GM12878 (cell line): ENCODE measurements at regions not wholly inside any gene's neighbourhood (a gene's known extent, or its start where the extent isn't known, plus 50 kb on each side); places are given as distances from the start of the nearest gene placed in this dataset.

ENCODE experiments used
- ATAC-seq: fragments of 200-7000 bp; cut with Tn5 transposase; 3 replicates; pipeline ENCODE4 v1.9.1; 2020; ENCODE audit warnings: mild to moderate bottlenecking, moderate library complexity
- BruUV-seq: library from RNA; stranded (reverse); fragments of 400-500 nt; replicated peaks from 2 replicates; lab custom pipeline; 2021; lab: Mats Ljungman, UMichigan
- CTCF ChIA-PET: fragments of 300-600 bp; sonication (Branson Sonifier 250); formaldehyde crosslinking; extraction: SDS; loops from one replicate; lab custom pipeline; 2021; ENCODE audit warnings: inconsistent platforms; lab: Yijun Ruan, JAX
- POLR2A ChIA-PET: fragments of 350-600 bp; formaldehyde crosslinking; extraction: SDS; loops from one replicate; lab custom pipeline; 2021; ENCODE audit warnings: inconsistent platforms; lab: Charles Lee
- RAD21 ChIA-PET: fragments of 300-600 bp; sonication (Branson Sonifier 250); formaldehyde crosslinking; loops from one replicate; lab custom pipeline; 2023; ENCODE audit warnings: antibody characterized with exemption; ENCODE audit not compliant: unreplicated experiment; lab: Charles Lee
- SMC1A ChIA-PET: fragments of 300-600 bp; sonication (Branson Sonifier 250); formaldehyde crosslinking; loops from one replicate; lab custom pipeline; 2023; ENCODE audit not compliant: unreplicated experiment, uncharacterized antibody; lab: Charles Lee
- DNase-seq: peaks from one replicate; pipeline ENCODE4 v3.0.0-alpha.2; 2011; ENCODE audit warnings: low read depth, low spot score
- FAIRE-seq: peaks from 3 replicates; lab custom pipeline; 2011; peaks lifted over from hg19 to GRCh38; lab: Jason Lieb, UNC
- H2AFZ ChIP-seq: 2 replicates; pipeline ENCODE4 v1.6.0; 2011; ENCODE audit warnings: low read depth, low read length, control low read depth; ENCODE audit not compliant: control insufficient read depth
- H3K27ac ChIP-seq: 2 replicates; pipeline ENCODE4 v1.5.1; 2011; ENCODE audit warnings: control low read depth; ENCODE audit not compliant: control insufficient read depth, insufficient read depth
- H3K27me3 ChIP-seq, 2 experiments: replicated peaks in 1 of 2; 2 replicates each; pipeline versions ENCODE4 v1.6.0 to v1.6.1; 2011; ENCODE audit warnings: low read length in 1 of 2; ENCODE audit not compliant: control insufficient read depth in 2 of 2, insufficient read depth in 2 of 2
- H3K36me3 ChIP-seq, 2 experiments: 2 replicates each; pipeline ENCODE4 v1.5.1; 2011; ENCODE audit warnings: low read length in 1 of 2; ENCODE audit not compliant: control insufficient read depth in 2 of 2, insufficient read depth in 2 of 2
- H3K4me1 ChIP-seq: 2 replicates; pipeline ENCODE4 v1.6.1; 2011; ENCODE audit warnings: mild to moderate bottlenecking, low read length, moderate library complexity, mixed read lengths; ENCODE audit not compliant: control insufficient read depth, insufficient read depth
- H3K4me2 ChIP-seq: 2 replicates; pipeline ENCODE4 v1.6.0; 2011; ENCODE audit warnings: control low read depth; ENCODE audit not compliant: control insufficient read depth, insufficient read depth
- H3K4me3 ChIP-seq: fragments of 200-600 bp; sonication (generic); 2 replicates; pipeline ENCODE4 v1.5.1; 2016
- H3K79me2 ChIP-seq: 2 replicates; pipeline ENCODE4 v1.6.0; 2011; ENCODE audit warnings: low read length; ENCODE audit not compliant: control insufficient read depth, insufficient read depth
- H3K9ac ChIP-seq: 2 replicates; pipeline ENCODE4 v1.8.0; 2011; ENCODE audit warnings: low read length, control low read depth, mixed read lengths; ENCODE audit not compliant: control insufficient read depth, insufficient read depth
- H3K9me3 ChIP-seq: replicated peaks from 3 replicates; pipeline ENCODE4 v1.5.1; 2011; ENCODE audit warnings: mild to moderate bottlenecking, low read length; ENCODE audit not compliant: control insufficient read depth, insufficient read depth
- H4K20me1 ChIP-seq: 2 replicates; pipeline ENCODE4 v1.6.0; 2011; ENCODE audit not compliant: control insufficient read depth, insufficient read depth
- CBX3 ChIP-seq: fragments of 200-600 bp; sonication (generic); IDR thresholded peaks from 2 replicates; pipeline ENCODE4 v1.6.1; 2016; ENCODE audit warnings: low read depth, borderline replicate concordance
- CHD4 ChIP-seq: fragments of 200-600 bp; sonication (generic); IDR thresholded peaks from 2 replicates; pipeline ENCODE4 v1.6.1; 2016; ENCODE audit warnings: mild to moderate bottlenecking
- HDGF ChIP-seq: fragments of 450-650 bp; IDR thresholded peaks from 2 replicates; pipeline ENCODE4 v1.6.1; 2016; ENCODE audit warnings: antibody characterized with exemption
- POLR2AphosphoS2 ChIP-seq: IDR thresholded peaks from 2 replicates; pipeline ENCODE4 v1.6.1; 2011; ENCODE audit warnings: low read depth, mild to moderate bottlenecking, low read length, improper control_type of control experiment, moderate library complexity
- ZNF24 ChIP-seq: fragments of 450-650 bp; IDR thresholded peaks from 2 replicates; pipeline ENCODE4 v1.6.1; 2017; ENCODE audit warnings: antibody characterized with exemption, mild to moderate bottlenecking
- WGBS: methylation state at CpG from one replicate; pipeline ENCODE4 v1.1.6; 2016; ENCODE audit warnings: low lambda C conversion rate; ENCODE audit not compliant: insufficient replicate concordance, insufficient coverage; ENCODE audit errors: missing lambda C conversion rate; 5-methylcytosine and 5-hydroxymethylcytosine counted together
- in situ Hi-C: fragments of 300-500 bp; cut with MboI; formaldehyde crosslinking; loops from 9 replicates; pipeline ENCODE4 v1.14.3; 2018; ENCODE audit warnings: mixed read lengths
- intact Hi-C: fragments of 100-400 bp; cut with micrococcal nuclease; formaldehyde crosslinking; loops from one replicate; pipeline ENCODE4 v1.14.2; 2022; ENCODE audit not compliant: unreplicated experiment
- TF ChIP-seq, protein P1 (sequence below): fragments of 450-650 bp; IDR thresholded peaks from 2 replicates; pipeline ENCODE4 v1.6.1; 2018; ENCODE audit warnings: borderline replicate concordance, mild to moderate bottlenecking; ENCODE audit not compliant: partially characterized antibody
- TF ChIP-seq, protein P2 (sequence below): fragments of 450-650 bp; IDR thresholded peaks from 2 replicates; pipeline ENCODE4 v1.6.1; 2016; ENCODE audit warnings: mild to moderate bottlenecking
- TF ChIP-seq, protein P3 (sequence below): IDR thresholded peaks from 2 replicates; pipeline ENCODE4 v1.6.1; 2012; ENCODE audit warnings: low read depth, low read length, improper control_type of control experiment

DNA sequence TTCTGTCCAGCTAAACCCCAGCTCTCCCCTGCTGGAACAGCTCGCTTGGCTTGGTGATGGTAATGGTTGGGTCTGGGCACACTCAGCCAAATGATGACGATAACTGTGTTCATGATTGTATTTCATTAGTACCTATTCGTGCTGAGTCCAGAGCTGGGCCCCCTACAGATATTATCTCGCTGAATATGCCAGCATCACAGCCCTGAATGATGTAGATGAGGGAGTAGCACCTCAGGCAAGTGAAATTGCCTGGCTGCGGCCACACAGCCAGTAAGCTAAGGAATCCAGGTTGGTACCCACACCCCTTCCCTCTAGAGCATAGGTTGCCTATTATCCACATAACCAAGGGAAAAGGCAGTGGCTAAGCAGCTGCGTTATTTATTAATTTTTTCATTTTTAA, 163.5 kb downstream of the KTN1 start:
- ChIA-PET RAD21 (no interaction called here), CTCF (interaction anchor here (1.2 kb wide), 1 partner anchor 12 kb away, joined by 3 read pairs; no protein-coding TSS in a partner anchor)
- no peak for FAIRE-seq

More for the DNA sequence above, 163.5 kb downstream of the KTN1 start:
- intact Hi-C loops: no loop called here
- TF ChIP-seq POLR2AphosphoS2 (no peak), CBX3 (no peak), CHD4 (no peak), HDGF (no peak), ZNF24 (no peak)
- TF ChIP-seq, protein P1, sequence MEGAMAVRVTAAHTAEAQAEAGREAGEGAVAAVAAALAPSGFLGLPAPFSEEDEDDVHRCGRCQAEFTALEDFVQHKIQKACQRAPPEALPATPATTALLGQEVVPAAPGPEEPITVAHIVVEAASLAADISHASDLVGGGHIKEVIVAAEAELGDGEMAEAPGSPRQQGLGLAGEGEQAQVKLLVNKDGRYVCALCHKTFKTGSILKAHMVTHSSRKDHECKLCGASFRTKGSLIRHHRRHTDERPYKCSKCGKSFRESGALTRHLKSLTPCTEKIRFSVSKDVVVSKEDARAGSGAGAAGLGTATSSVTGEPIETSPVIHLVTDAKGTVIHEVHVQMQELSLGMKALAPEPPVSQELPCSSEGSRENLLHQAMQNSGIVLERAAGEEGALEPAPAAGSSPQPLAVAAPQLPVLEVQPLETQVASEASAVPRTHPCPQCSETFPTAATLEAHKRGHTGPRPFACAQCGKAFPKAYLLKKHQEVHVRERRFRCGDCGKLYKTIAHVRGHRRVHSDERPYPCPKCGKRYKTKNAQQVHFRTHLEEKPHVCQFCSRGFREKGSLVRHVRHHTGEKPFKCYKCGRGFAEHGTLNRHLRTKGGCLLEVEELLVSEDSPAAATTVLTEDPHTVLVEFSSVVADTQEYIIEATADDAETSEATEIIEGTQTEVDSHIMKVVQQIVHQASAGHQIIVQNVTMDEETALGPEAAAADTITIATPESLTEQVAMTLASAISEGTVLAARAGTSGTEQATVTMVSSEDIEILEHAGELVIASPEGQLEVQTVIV: no peak
- TF ChIP-seq, protein P2, sequence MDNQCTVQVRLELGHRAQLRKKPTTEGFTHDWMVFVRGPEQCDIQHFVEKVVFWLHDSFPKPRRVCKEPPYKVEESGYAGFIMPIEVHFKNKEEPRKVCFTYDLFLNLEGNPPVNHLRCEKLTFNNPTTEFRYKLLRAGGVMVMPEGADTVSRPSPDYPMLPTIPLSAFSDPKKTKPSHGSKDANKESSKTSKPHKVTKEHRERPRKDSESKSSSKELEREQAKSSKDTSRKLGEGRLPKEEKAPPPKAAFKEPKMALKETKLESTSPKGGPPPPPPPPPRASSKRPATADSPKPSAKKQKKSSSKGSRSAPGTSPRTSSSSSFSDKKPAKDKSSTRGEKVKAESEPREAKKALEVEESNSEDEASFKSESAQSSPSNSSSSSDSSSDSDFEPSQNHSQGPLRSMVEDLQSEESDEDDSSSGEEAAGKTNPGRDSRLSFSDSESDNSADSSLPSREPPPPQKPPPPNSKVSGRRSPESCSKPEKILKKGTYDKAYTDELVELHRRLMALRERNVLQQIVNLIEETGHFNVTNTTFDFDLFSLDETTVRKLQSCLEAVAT: no peak
- TF ChIP-seq, protein P3, sequence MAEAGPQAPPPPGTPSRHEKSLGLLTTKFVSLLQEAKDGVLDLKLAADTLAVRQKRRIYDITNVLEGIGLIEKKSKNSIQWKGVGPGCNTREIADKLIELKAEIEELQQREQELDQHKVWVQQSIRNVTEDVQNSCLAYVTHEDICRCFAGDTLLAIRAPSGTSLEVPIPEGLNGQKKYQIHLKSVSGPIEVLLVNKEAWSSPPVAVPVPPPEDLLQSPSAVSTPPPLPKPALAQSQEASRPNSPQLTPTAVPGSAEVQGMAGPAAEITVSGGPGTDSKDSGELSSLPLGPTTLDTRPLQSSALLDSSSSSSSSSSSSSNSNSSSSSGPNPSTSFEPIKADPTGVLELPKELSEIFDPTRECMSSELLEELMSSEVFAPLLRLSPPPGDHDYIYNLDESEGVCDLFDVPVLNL: no peak
- DNase-seq (no peak), ATAC-seq (no peak)
- Histone ChIP-seq H3K27ac (no peak overlapping the region), H3K9ac (no peak overlapping the region), H2AFZ (no peak overlapping the region), H3K4me3 (no peak overlapping the region), H4K20me1 (no peaks in the 10 kb centered on the region), H3K36me3 (no peaks in the 10 kb centered on the region), H3K27me3 (no peaks in the 10 kb centered on the region), H3K79me2 (no peaks in the 10 kb centered on the region), H3K9me3 (no peaks in the 10 kb centered on the region), H3K4me2 (no peak overlapping the region), H3K4me1 (no peaks in the 10 kb centered on the region)
- BruUV-seq: no TSS peak
- in situ Hi-C loops: no loop called here
- ChIA-PET POLR2A (no interaction called here), SMC1A (no interaction called here)
- 41% methylated on average over 6 of the region's 6 CpGs for WGBS
